WTC11 (cell line): ENCODE measurements at regions not wholly inside any gene's neighbourhood (a gene's known extent, or its start where the extent isn't known, plus 50 kb on each side); places are given as distances from the start of the nearest gene placed in this dataset.

Experiments
- ATAC-seq: fragments of 200-7000 bp; cut with Tn5 transposase; 2 replicates; pipeline ENCODE4 v1.10.0; 2021; ENCODE audit warnings: mild to moderate bottlenecking, moderate library complexity
- CTCF ChIA-PET: fragments of 300-600 bp; sonication (Branson Sonifier 250); formaldehyde crosslinking; loops from one replicate; lab custom pipeline; 2021; ENCODE audit warnings: antibody characterized with exemption; lab: Charles Lee
- POLR2A ChIA-PET: fragments of 350-600 bp; sonication (Branson Sonifier 250); formaldehyde crosslinking; loops from one replicate; lab custom pipeline; 2021; ENCODE audit warnings: antibody characterized with exemption; lab: Charles Lee
- DNase-seq: peaks from one replicate; pipeline ENCODE4 v3.0.0; 2021; ENCODE audit warnings: low spot score
- H3K27ac Mint-ChIP-seq: 2 replicates; pipeline ENCODE4 v1.8.0; 2021; ENCODE audit warnings: mixed read lengths
- H3K27me3 Mint-ChIP-seq: 2 replicates; pipeline ENCODE4 v1.8.0; 2021; ENCODE audit warnings: low read depth, mild to moderate bottlenecking, moderate library complexity, mixed read lengths
- H3K36me3 Mint-ChIP-seq: 2 replicates; pipeline ENCODE4 v1.8.0; 2021; ENCODE audit warnings: mixed read lengths
- H3K4me1 Mint-ChIP-seq: 2 replicates; pipeline ENCODE4 v1.8.0; 2022; ENCODE audit warnings: mixed read lengths
- H3K4me3 Mint-ChIP-seq: 2 replicates; pipeline ENCODE4 v1.8.0; 2021; ENCODE audit warnings: mild to moderate bottlenecking, moderate library complexity, mixed read lengths
- H3K9me3 Mint-ChIP-seq: 2 replicates; pipeline ENCODE4 v1.8.0; 2021; ENCODE audit warnings: mixed read lengths
- ATF3 ChIP-seq: sonication (generic); formaldehyde crosslinking; conservative IDR thresholded peaks from 2 replicates; pipeline ENCODE4 v1.8.1; 2022; ENCODE audit warnings: mild to moderate bottlenecking, missing genetic modification reagents
- CBFB ChIP-seq: sonication (generic); formaldehyde crosslinking; IDR thresholded peaks from 2 replicates; pipeline ENCODE4 v1.8.1; 2022; ENCODE audit warnings: mild to moderate bottlenecking, low read depth, missing genetic modification reagents
- CREM ChIP-seq: sonication (generic); formaldehyde crosslinking; IDR thresholded peaks from 2 replicates; pipeline ENCODE4 v1.8.1; 2022; ENCODE audit warnings: mild to moderate bottlenecking, missing genetic modification reagents, moderate library complexity
- ELF4 ChIP-seq: sonication (generic); formaldehyde crosslinking; IDR thresholded peaks from 2 replicates; pipeline ENCODE4 v1.8.1; 2022; ENCODE audit warnings: low read depth, mild to moderate bottlenecking, moderate library complexity, missing genetic modification reagents
- EMX1 ChIP-seq: fragments of 250-450 bp; sonication (Bioruptor Pico); IDR thresholded peaks from 2 replicates; pipeline ENCODE4 v1.8.0; 2021; ENCODE audit warnings: mild to moderate bottlenecking
- GABPB1 ChIP-seq: sonication (generic); formaldehyde crosslinking; IDR thresholded peaks from 2 replicates; pipeline ENCODE4 v1.8.1; 2023; ENCODE audit warnings: mild to moderate bottlenecking, missing genetic modification reagents
- JAZF1 ChIP-seq: fragments of 250-450 bp; sonication (Bioruptor Pico); IDR thresholded peaks from 2 replicates; pipeline ENCODE4 v1.9.0; 2021; ENCODE audit warnings: moderate library complexity, mild to moderate bottlenecking, inconsistent platforms
- MLX ChIP-seq: sonication (generic); formaldehyde crosslinking; IDR thresholded peaks from 2 replicates; pipeline ENCODE4 v1.8.1; 2023; ENCODE audit warnings: mild to moderate bottlenecking, missing genetic modification reagents, moderate library complexity
- NFATC4 ChIP-seq: fragments of 250-450 bp; sonication (Bioruptor Pico); IDR thresholded peaks from 2 replicates; pipeline ENCODE4 v1.9.0; 2021; ENCODE audit warnings: mild to moderate bottlenecking
- NFE2L1 ChIP-seq: sonication (generic); formaldehyde crosslinking; IDR thresholded peaks from 2 replicates; pipeline ENCODE4 v1.8.1; 2023; ENCODE audit warnings: missing genetic modification reagents
- NR2C2 ChIP-seq: sonication (generic); formaldehyde crosslinking; IDR thresholded peaks from 2 replicates; pipeline ENCODE4 v1.8.0; 2022; ENCODE audit warnings: mild to moderate bottlenecking, missing genetic modification reagents
- RELA ChIP-seq: sonication (generic); formaldehyde crosslinking; IDR thresholded peaks from 2 replicates; pipeline ENCODE4 v1.8.1; 2022; ENCODE audit warnings: missing genetic modification reagents, mild to moderate bottlenecking, borderline replicate concordance
- RORB ChIP-seq: fragments of 250-450 bp; sonication (Bioruptor Pico); IDR thresholded peaks from 2 replicates; pipeline ENCODE4 v1.9.0; 2021; ENCODE audit warnings: mild to moderate bottlenecking
- TP53 ChIP-seq: sonication (generic); formaldehyde crosslinking; IDR thresholded peaks from 2 replicates; pipeline ENCODE4 v1.8.1; 2023; ENCODE audit warnings: mild to moderate bottlenecking, missing genetic modification reagents
- USF1 ChIP-seq: sonication (generic); formaldehyde crosslinking; IDR thresholded peaks from 2 replicates; pipeline ENCODE4 v1.8.0; 2022; ENCODE audit warnings: mild to moderate bottlenecking, missing genetic modification reagents
- USF2 ChIP-seq: sonication (generic); formaldehyde crosslinking; IDR thresholded peaks from 2 replicates; pipeline ENCODE4 v1.8.1; 2023; ENCODE audit warnings: mild to moderate bottlenecking, missing genetic modification reagents, moderate library complexity
- ZNF219 ChIP-seq: sonication (generic); formaldehyde crosslinking; IDR thresholded peaks from 2 replicates; pipeline ENCODE4 v1.8.0; 2023; ENCODE audit warnings: missing genetic modification reagents, mild to moderate bottlenecking, borderline replicate concordance
- ZNF232 ChIP-seq: sonication (generic); formaldehyde crosslinking; IDR thresholded peaks from 2 replicates; pipeline ENCODE4 v1.8.0; 2022; ENCODE audit warnings: mild to moderate bottlenecking, missing genetic modification reagents
- ZNF263 ChIP-seq: sonication (generic); formaldehyde crosslinking; IDR thresholded peaks from 2 replicates; pipeline ENCODE4 v1.8.1; 2022; ENCODE audit warnings: low read depth, mild to moderate bottlenecking, moderate library complexity, missing genetic modification reagents
- ZNF281 ChIP-seq: sonication (generic); formaldehyde crosslinking; IDR thresholded peaks from 2 replicates; pipeline ENCODE4 v1.8.0; 2023; ENCODE audit warnings: mild to moderate bottlenecking, missing genetic modification reagents
- ZNF317 ChIP-seq: sonication (generic); formaldehyde crosslinking; IDR thresholded peaks from 2 replicates; pipeline ENCODE4 v1.8.1; 2023; ENCODE audit warnings: low read depth, mild to moderate bottlenecking, moderate library complexity, missing genetic modification reagents, borderline replicate concordance
- ZNF396 ChIP-seq: fragments of 250-450 bp; sonication (Bioruptor Pico); IDR thresholded peaks from 2 replicates; pipeline ENCODE4 v1.8.0; 2021; ENCODE audit warnings: mild to moderate bottlenecking, moderate library complexity, borderline replicate concordance
- ZNF423 ChIP-seq: fragments of 250-450 bp; sonication (Bioruptor Pico); IDR thresholded peaks from 2 replicates; pipeline ENCODE4 v2.1.2; 2022; ENCODE audit warnings: mild to moderate bottlenecking, moderate library complexity
- TF ChIP-seq, protein P1 (sequence below): sonication (generic); formaldehyde crosslinking; IDR thresholded peaks from 2 replicates; pipeline ENCODE4 v1.8.1; 2023; ENCODE audit warnings: mild to moderate bottlenecking, missing genetic modification reagents, borderline replicate concordance
- TF ChIP-seq, protein P2 (sequence below): sonication (generic); formaldehyde crosslinking; IDR thresholded peaks from 2 replicates; pipeline ENCODE4 v1.8.1; 2023; ENCODE audit warnings: mild to moderate bottlenecking, missing genetic modification reagents
- TF ChIP-seq, protein P3 (sequence below): sonication (generic); formaldehyde crosslinking; IDR thresholded peaks from 2 replicates; pipeline ENCODE4 v1.8.0; 2022; ENCODE audit warnings: mild to moderate bottlenecking, missing genetic modification reagents

DNA sequence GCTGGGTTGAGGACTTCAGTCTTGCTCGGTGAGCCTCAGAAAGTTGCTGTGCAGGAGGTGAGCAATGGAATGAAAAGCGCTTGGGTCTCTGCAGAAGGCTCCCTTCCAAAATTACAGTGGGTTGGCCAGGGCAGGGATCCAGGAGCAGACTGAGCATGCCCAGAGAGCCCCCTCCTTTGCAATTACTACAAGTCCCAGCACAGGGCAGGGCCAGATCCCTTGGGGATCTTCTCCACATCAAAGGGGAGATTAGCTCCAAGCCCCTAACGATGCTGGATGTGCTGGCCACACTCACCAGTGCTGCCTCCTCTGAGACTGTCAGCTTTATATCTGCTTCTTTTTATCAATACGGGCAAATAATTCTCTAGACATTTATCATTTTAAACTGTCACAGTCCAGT is 337.5 kb downstream of the RPS24 start:
- ChIA-PET CTCF (interaction anchor here (1.3 to 1.6 kb wide), 2 partner anchors 10 to 37 kb away, joined by 4 to 6 read pairs; no protein-coding TSS in a partner anchor), POLR2A (interaction anchor here (0.9 kb wide), 2 partner anchors 31 to 68 kb away, joined by 3 read pairs; no protein-coding TSS in a partner anchor)
- ATAC-seq (peak; percentile 68), DNase-seq (no peak)
- no peak for TF ChIP-seq CBFB (CRISPR knock-in tag)
- TF ChIP-seq EMX1 (CRISPR knock-in tag), result no peak
- TF ChIP-seq MLX, result no peak
- TF ChIP-seq CREM (CRISPR knock-in tag), result no peak
- TF ChIP-seq, protein P1, sequence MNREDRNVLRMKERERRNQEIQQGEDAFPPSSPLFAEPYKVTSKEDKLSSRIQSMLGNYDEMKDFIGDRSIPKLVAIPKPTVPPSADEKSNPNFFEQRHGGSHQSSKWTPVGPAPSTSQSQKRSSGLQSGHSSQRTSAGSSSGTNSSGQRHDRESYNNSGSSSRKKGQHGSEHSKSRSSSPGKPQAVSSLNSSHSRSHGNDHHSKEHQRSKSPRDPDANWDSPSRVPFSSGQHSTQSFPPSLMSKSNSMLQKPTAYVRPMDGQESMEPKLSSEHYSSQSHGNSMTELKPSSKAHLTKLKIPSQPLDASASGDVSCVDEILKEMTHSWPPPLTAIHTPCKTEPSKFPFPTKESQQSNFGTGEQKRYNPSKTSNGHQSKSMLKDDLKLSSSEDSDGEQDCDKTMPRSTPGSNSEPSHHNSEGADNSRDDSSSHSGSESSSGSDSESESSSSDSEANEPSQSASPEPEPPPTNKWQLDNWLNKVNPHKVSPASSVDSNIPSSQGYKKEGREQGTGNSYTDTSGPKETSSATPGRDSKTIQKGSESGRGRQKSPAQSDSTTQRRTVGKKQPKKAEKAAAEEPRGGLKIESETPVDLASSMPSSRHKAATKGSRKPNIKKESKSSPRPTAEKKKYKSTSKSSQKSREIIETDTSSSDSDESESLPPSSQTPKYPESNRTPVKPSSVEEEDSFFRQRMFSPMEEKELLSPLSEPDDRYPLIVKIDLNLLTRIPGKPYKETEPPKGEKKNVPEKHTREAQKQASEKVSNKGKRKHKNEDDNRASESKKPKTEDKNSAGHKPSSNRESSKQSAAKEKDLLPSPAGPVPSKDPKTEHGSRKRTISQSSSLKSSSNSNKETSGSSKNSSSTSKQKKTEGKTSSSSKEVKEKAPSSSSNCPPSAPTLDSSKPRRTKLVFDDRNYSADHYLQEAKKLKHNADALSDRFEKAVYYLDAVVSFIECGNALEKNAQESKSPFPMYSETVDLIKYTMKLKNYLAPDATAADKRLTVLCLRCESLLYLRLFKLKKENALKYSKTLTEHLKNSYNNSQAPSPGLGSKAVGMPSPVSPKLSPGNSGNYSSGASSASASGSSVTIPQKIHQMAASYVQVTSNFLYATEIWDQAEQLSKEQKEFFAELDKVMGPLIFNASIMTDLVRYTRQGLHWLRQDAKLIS (CRISPR knock-in tag), result no peak
- TF ChIP-seq ZNF263 (CRISPR knock-in tag), result no peak
- TF ChIP-seq NR2C2 (CRISPR knock-in tag), result no peak
- no peak for TF ChIP-seq GABPB1
- TF ChIP-seq ZNF219 (CRISPR knock-in tag), result no peak
- TF ChIP-seq NFE2L1, result no peak
- TF ChIP-seq, protein P2, sequence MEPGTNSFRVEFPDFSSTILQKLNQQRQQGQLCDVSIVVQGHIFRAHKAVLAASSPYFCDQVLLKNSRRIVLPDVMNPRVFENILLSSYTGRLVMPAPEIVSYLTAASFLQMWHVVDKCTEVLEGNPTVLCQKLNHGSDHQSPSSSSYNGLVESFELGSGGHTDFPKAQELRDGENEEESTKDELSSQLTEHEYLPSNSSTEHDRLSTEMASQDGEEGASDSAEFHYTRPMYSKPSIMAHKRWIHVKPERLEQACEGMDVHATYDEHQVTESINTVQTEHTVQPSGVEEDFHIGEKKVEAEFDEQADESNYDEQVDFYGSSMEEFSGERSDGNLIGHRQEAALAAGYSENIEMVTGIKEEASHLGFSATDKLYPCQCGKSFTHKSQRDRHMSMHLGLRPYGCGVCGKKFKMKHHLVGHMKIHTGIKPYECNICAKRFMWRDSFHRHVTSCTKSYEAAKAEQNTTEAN (CRISPR knock-in tag), result no peak
- no peak for TF ChIP-seq TP53 (CRISPR knock-in tag)
- no peak for TF ChIP-seq RELA (CRISPR knock-in tag)
- no peak for TF ChIP-seq RORB (CRISPR knock-in tag)
- no peak for TF ChIP-seq ZNF232
- no peak for TF ChIP-seq USF2
- peaks cover 9% of the 10 kb centered on the region for H3K4me1 Mint-ChIP-seq
- no peaks in the 10 kb centered on the region; the same call in 1 of the 2 replicates for H3K27me3 Mint-ChIP-seq
- H3K4me3 Mint-ChIP-seq, result no peak overlapping the region
- H3K27ac Mint-ChIP-seq, result no peak overlapping the region
- no peaks in the 10 kb centered on the region for H3K9me3 Mint-ChIP-seq
- no peaks in the 10 kb centered on the region for H3K36me3 Mint-ChIP-seq

GRCh38 chr10:78372806-78373205 is 339.1 kb downstream of the RPS24 start:
- ChIA-PET CTCF (interaction anchor here (0.8 to 1.2 kb wide), 4 partner anchors 8 to 113 kb away, joined by 3 to 4 read pairs (median 4); no protein-coding TSS in a partner anchor), POLR2A (no interaction called here)
- Mint-ChIP-seq H3K9me3 (no peaks in the 10 kb centered on the region), H3K27ac (no peak overlapping the region), H3K4me1 (peaks cover 2% of the 10 kb centered on the region; the same call in 1 of the 2 replicates), H3K27me3 (no peaks in the 10 kb centered on the region; the same call in 1 of the 2 replicates), H3K36me3 (no peaks in the 10 kb centered on the region), H3K4me3 (no peak overlapping the region)
- ATAC-seq, result no peak
- no peak for DNase-seq
- TF ChIP-seq, protein P3, sequence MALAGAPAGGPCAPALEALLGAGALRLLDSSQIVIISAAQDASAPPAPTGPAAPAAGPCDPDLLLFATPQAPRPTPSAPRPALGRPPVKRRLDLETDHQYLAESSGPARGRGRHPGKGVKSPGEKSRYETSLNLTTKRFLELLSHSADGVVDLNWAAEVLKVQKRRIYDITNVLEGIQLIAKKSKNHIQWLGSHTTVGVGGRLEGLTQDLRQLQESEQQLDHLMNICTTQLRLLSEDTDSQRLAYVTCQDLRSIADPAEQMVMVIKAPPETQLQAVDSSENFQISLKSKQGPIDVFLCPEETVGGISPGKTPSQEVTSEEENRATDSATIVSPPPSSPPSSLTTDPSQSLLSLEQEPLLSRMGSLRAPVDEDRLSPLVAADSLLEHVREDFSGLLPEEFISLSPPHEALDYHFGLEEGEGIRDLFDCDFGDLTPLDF (CRISPR knock-in tag), result no peak
- TF ChIP-seq ZNF317 (CRISPR knock-in tag), result no peak
- TF ChIP-seq ZNF281 (CRISPR knock-in tag), result no peak
- TF ChIP-seq ATF3, result no peak
- TF ChIP-seq ZNF423 (CRISPR knock-in tag), result no peak
- no peak for TF ChIP-seq ELF4
- TF ChIP-seq ZNF396 (CRISPR knock-in tag), result no peak
- TF ChIP-seq USF1 (CRISPR knock-in tag), result no peak
- TF ChIP-seq NFATC4, result no peak
- TF ChIP-seq JAZF1 (CRISPR knock-in tag), result no peak
- TF ChIP-seq ZNF219 (CRISPR knock-in tag), result no peak
